HG02852 (cell line): ENCODE measurements at regions not wholly inside any gene's neighbourhood (a gene's known extent, or its start where the extent isn't known, plus 50 kb on each side); places are given as distances from the start of the nearest gene placed in this dataset.

Experiments used
- ATAC-seq: cut with Tn5 transposase; IDR thresholded peaks from one replicate; pipeline ENCODE4 v1.9.1; 2021; ENCODE audit warnings: mild to moderate bottlenecking, moderate library complexity; ENCODE audit not compliant: unreplicated experiment

- ATAC-seq = peak; percentile 55
These were observed 1214.1 kb downstream of the SORCS1 start for GRCh38 chr10:105950410-105950809.

- no peak for ATAC-seq
These were observed 1214.8 kb downstream of the SORCS1 start for GRCh38 chr10:105949721-105950120.

GRCh38 chr10:105925045-105925785 lies 1239.3 kb downstream of the SORCS1 start:
- no peak for ATAC-seq

GRCh38 chr10:105921348-105921747 lies 1243.2 kb downstream of the SORCS1 start:
- no peak for ATAC-seq

- ATAC-seq = no peak
These were observed 1250.1 kb downstream of the SORCS1 start for GRCh38 chr10:105914432-105914831.

GRCh38 chr10:105908701-105909100 lies 1255.8 kb downstream of the SORCS1 start:
- ATAC-seq = no peak

GRCh38 chr10:105885495-105885894 lies 1244.4 kb downstream of the SORCS3 start:
- ATAC-seq = no peak

- ATAC-seq = no peak
These were observed 1238.3 kb downstream of the SORCS3 start for GRCh38 chr10:105879401-105879800.

GRCh38 chr10:105875050-105875449 lies 1234.0 kb downstream of the SORCS3 start:
- ATAC-seq = no peak

GRCh38 chr10:105872665-105873064 lies 1231.6 kb downstream of the SORCS3 start:
- ATAC-seq = no peak

GRCh38 chr10:105868935-105869334 lies 1227.8 kb downstream of the SORCS3 start:
- ATAC-seq = no peak

- ATAC-seq = no peak
These were observed 1223.8 kb downstream of the SORCS3 start for GRCh38 chr10:105864854-105865253.

- ATAC-seq = no peak
These were observed 1216.5 kb downstream of the SORCS3 start for GRCh38 chr10:105857268-105858264.

- ATAC-seq = no peak
These were observed 1214.7 kb downstream of the SORCS3 start for GRCh38 chr10:105855791-105856190.

- no peak for ATAC-seq
These were observed 1203.8 kb downstream of the SORCS3 start for GRCh38 chr10:105844676-105845570.

GRCh38 chr10:105844241-105844640 lies 1203.2 kb downstream of the SORCS3 start:
- no peak for ATAC-seq

- no peak for ATAC-seq
These were observed 1202.7 kb downstream of the SORCS3 start for GRCh38 chr10:105843786-105844185.

GRCh38 chr10:105840288-105840770 lies 1199.2 kb downstream of the SORCS3 start:
- ATAC-seq = no peak

GRCh38 chr10:105838392-105838791 lies 1197.3 kb downstream of the SORCS3 start:
- ATAC-seq = no peak

GRCh38 chr10:105837951-105838350 lies 1196.9 kb downstream of the SORCS3 start:
- peak; percentile 88 for ATAC-seq
